Skeletal muscle tissue (tissue), 3 donors: ENCODE measurements at regions not wholly inside any gene's neighbourhood (a gene's known extent, or its start where the extent isn't known, plus 50 kb on each side); places are given as distances from the start of the nearest gene placed in this dataset.

Source experiments
- H3K27ac ChIP-seq: one replicate; pipeline ENCODE4 v1.7.0; 2013; ENCODE audit warnings: mild to moderate bottlenecking, low read depth, low read length, inconsistent platforms
- H3K27me3 ChIP-seq, 3 donors: one replicate each; pipeline ENCODE4 v1.7.0; 2013; ENCODE audit warnings: low read length in 3 of 3; ENCODE audit not compliant: control insufficient read depth in 3 of 3, insufficient read depth in 3 of 3
- H3K36me3 ChIP-seq, 3 donors: one replicate each; pipeline ENCODE4 v1.7.0; 2013; ENCODE audit warnings: low read length in 3 of 3; ENCODE audit not compliant: control insufficient read depth in 3 of 3, insufficient read depth in 3 of 3
- H3K4me1 ChIP-seq, 3 donors: one replicate each; pipeline ENCODE4 v1.7.0; 2013; ENCODE audit warnings: low read length in 3 of 3, mild to moderate bottlenecking in 3 of 3; ENCODE audit not compliant: control insufficient read depth in 3 of 3, insufficient read depth in 3 of 3
- H3K4me3 ChIP-seq, 3 donors: one replicate each; pipeline ENCODE4 v1.7.0; 2013; ENCODE audit warnings: low read length in 3 of 3
- H3K9ac ChIP-seq, 3 donors: one replicate each; pipeline ENCODE4 v1.7.0; 2013; ENCODE audit warnings: low read length in 3 of 3, mild to moderate bottlenecking in 3 of 3, moderate library complexity in 2 of 3, low read depth in 1 of 3
- H3K9me3 ChIP-seq, 3 donors: one replicate each; pipeline ENCODE4 v1.7.0; 2013; ENCODE audit warnings: low read length in 3 of 3; ENCODE audit not compliant: control insufficient read depth in 3 of 3
- donor health status: Osteomylitis.

DNA sequence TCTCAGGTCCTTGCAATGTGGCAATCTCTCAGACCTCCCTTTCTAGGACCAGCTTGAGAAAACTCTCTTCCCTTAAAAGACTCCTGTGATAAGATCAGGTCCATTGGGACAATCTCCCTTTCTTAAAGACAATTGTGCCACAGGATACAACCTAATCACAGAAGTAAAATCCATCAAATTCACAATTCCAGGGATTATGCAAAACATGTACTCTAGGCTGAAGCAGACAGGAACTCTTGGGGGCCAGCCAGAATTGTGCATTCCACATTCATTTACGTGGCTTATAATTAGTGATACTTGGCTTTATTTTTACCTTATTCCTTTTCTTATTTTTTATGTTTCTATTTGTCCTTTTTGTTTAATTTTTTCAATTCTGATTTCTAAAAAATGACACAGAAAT is 257.9 kb downstream of the KLF12 start:
- no peak overlapping the region for H3K4me3 ChIP-seq

DNA sequence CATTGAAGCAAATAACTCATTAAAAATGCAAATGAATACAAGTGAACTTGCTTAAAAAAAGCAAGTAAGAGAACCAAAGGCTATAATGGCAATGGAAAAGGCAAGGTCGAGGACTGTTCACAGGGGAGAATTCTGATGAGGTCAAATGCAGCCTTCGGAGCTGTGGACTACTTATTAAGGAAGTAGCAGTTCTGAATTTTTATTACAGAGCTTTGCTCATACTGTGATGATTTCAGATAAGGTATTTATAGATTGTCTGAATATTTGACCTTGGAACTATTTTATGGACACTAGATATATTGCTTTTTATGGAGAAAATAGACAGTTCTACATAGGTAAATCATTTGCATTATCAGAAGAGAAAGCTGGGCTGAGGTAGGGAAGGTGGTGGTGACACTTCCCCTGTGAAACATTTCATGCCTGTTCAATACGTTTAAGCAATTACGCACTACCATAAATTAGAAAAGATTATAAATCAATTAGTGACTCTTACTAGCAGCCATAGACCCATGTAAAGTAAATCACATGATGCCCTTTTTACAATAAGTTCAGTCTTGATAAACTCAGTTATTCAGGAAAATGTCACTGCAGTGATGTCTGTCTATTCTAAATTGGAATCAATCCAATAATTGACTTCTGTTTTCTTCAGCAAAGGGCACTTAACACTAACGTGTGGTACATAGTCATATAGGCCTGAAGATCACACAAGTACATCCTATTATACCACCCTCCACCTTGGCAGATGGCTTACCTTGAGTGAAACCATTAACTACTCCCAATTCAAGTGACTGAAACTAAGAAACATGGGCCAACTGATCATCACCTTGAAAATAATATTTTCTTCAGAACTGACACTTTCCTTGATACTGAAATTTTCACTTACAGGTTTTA is 260.0 kb downstream of the KLF12 start:
- Histone ChIP-seq H3K27ac (no peak overlapping the region), H3K9me3 (no peaks in the 10 kb centered on the region), H3K4me1 (no peaks in the 10 kb centered on the region), H3K36me3 (no peaks in the 10 kb centered on the region), H3K27me3 (no peaks in the 10 kb centered on the region), H3K4me3 (no peak overlapping the region), H3K9ac (no peak overlapping the region)

More for the DNA sequence above, 257.9 kb downstream of the KLF12 start:
- Histone ChIP-seq H3K9me3 (no peaks in the 10 kb centered on the region), H3K4me1 (peaks cover 0 to 7% (median 6%) of the 10 kb centered on the region in 3 donors), H3K27ac (no peak overlapping the region), H3K36me3 (no peaks in the 10 kb centered on the region), H3K9ac (no peak overlapping the region), H3K27me3 (no peaks in the 10 kb centered on the region)

GRCh38 chr13:73872397-73872796 is 261.8 kb downstream of the KLF12 start:
- no peaks in the 10 kb centered on the region for H3K27me3 ChIP-seq
- H3K4me1 ChIP-seq, result no peaks in the 10 kb centered on the region
- no peaks in the 10 kb centered on the region for H3K36me3 ChIP-seq
- H3K9ac ChIP-seq, result no peak overlapping the region
- no peak overlapping the region for H3K4me3 ChIP-seq
- H3K9me3 ChIP-seq, result no peaks in the 10 kb centered on the region
- H3K27ac ChIP-seq, result no peak overlapping the region

DNA sequence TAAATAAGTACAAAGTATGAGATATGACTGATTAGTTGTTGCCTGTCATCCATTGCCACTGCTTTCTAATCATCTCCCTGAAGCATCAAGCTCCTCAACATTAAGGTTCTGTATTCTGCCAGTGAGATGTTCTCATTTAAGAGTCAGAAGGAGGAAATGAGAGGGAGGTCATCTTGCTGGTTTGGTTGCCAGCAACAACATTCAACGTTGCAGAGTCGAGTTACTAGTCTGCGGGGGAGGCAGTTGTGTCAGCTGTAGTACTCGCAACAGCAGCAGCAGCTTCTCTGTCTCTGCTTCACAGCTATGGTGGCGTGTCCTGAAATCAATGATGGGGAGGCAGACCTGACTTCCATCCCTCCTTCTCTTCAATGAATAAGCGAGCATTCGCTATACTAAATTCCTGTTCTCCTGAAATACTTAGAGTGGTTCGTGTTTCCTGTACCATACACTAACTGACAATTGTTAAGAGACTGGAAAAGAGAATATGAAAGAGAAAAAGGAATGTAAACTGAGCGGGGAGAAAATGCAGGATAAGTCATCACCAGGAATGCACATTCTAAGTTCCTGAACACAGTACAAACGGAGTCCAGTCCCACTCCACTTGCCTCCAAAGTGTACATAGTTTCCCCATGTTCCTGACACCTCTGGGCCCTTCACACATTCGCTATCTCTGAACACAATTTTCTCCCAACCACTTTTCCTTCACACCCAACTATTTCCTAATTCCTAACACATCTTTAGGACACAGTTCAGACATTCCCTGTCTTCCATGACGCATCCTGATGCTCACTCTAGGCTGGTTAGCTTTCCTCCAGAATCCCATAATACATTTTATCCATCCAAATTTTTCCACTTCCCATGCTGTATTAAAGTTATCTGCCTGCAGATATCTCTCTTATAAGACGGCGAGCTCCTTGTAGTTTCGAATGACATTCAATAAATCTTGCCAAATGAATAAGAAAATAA is 263.0 kb downstream of the KLF12 start:
- Histone ChIP-seq H3K4me3 (no peak overlapping the region), H3K4me1 (no peaks in the 10 kb centered on the region), H3K27ac (no peak overlapping the region), H3K9ac (no peak overlapping the region), H3K36me3 (no peaks in the 10 kb centered on the region), H3K9me3 (no peaks in the 10 kb centered on the region), H3K27me3 (no peaks in the 10 kb centered on the region)

DNA sequence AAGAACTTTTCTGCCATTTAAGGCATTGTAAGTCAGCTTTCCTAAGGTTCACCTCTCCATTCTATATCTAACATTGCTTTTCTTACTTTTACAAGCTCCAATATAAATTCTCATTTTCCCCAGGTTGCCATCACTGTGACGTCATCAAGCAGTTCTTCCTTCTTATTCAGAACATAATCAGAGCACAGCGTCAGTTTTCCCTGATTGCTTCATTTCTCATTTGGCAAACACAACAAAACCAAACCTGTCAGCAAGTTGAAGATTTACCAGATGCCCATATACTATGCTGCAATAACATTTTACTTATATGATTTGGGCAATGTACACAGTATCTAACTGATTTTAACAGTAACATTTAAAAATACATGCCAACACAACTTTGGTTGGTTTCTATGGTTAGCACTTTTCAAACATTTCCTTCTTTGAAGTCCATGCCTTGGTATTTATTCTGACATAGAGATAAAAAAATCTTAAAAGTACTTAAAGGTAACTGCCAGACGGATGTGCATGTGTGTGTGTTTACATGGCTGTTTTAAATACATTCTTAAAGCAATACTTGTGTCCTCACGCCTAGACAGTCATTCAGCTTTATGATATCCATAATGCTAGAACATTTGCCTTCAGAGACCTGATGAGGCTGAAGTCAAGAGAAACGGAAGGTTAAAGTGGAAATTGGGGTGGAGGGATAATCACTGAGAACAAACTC is 264.0 kb downstream of the KLF12 start:
- Histone ChIP-seq H3K36me3 (no peaks in the 10 kb centered on the region), H3K4me1 (no peaks in the 10 kb centered on the region), H3K4me3 (no peak overlapping the region), H3K27me3 (no peaks in the 10 kb centered on the region), H3K9me3 (no peaks in the 10 kb centered on the region), H3K27ac (no peak overlapping the region), H3K9ac (no peak overlapping the region)

GRCh38 chr13:73865027-73865426 is 269.2 kb downstream of the KLF12 start:
- Histone ChIP-seq H3K27ac (no peak overlapping the region), H3K36me3 (no peaks in the 10 kb centered on the region), H3K9ac (no peak overlapping the region), H3K4me1 (no peaks in the 10 kb centered on the region), H3K27me3 (no peaks in the 10 kb centered on the region), H3K9me3 (no peaks in the 10 kb centered on the region), H3K4me3 (no peak overlapping the region)

DNA sequence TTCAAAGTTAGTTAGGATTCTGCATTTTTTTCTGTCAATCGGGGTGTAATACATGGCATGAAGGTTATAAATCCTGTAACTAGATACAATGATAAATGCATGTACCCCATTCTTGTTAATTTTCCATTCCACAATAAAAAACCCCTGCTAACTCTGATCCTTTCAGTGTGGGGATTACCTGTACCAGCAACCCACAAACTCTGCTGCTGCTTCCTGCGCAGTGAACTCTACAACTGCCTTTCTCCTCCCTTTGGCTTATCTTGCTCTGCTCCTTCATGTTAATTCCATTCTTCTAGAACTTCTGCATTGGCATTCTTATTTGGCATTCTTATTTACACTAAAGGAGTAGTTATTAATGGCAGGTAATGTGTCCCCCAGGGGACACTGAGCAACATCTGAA is 273.1 kb downstream of the KLF12 start:
- no peaks in the 10 kb centered on the region for H3K9me3 ChIP-seq
- no peak overlapping the region for H3K9ac ChIP-seq
- no peaks in the 10 kb centered on the region for H3K4me1 ChIP-seq
- H3K27me3 ChIP-seq, result no peaks in the 10 kb centered on the region
- H3K27ac ChIP-seq, result no peak overlapping the region
- no peak overlapping the region for H3K4me3 ChIP-seq
- H3K36me3 ChIP-seq, result no peaks in the 10 kb centered on the region

GRCh38 chr13:73860501-73860900 is 273.7 kb downstream of the KLF12 start:
- Histone ChIP-seq H3K36me3 (no peaks in the 10 kb centered on the region), H3K27ac (no peak overlapping the region), H3K9ac (no peak overlapping the region), H3K4me1 (no peaks in the 10 kb centered on the region), H3K9me3 (no peaks in the 10 kb centered on the region), H3K4me3 (no peak overlapping the region), H3K27me3 (no peaks in the 10 kb centered on the region)

GRCh38 chr13:73859841-73860240 is 274.4 kb downstream of the KLF12 start:
- Histone ChIP-seq H3K4me3 (no peak overlapping the region), H3K9me3 (no peaks in the 10 kb centered on the region), H3K36me3 (no peaks in the 10 kb centered on the region), H3K27ac (no peak overlapping the region), H3K4me1 (no peaks in the 10 kb centered on the region), H3K27me3 (no peaks in the 10 kb centered on the region), H3K9ac (no peak overlapping the region)
